Natural killer cell (primary cell): ENCODE measurements at regions not wholly inside any gene's neighbourhood (a gene's known extent, or its start where the extent isn't known, plus 50 kb on each side); places are given as distances from the start of the nearest gene placed in this dataset.

Experiments
- ATAC-seq, 3 donors: fragments of 150-1000 bp in 2 of 3; fragments of 200-7000 bp in 1 of 3; cut with Tn5 transposase; 1 replicate in 1 of 3; 2 replicates in 2 of 3; pipeline ENCODE4 v1.10.0; 2021; ENCODE audit warnings: mild to moderate bottlenecking in 2 of 3, moderate library complexity in 2 of 3
- DNase-seq, 2 donors: peaks; one replicate each; pipeline versions ENCODE4 v3.0.0 to v3.0.0-alpha.2; 2013 to 2021; ENCODE audit warnings: mixed read lengths in 1 of 2
- H3K27ac ChIP-seq: one replicate; pipeline ENCODE4 v1.5.1; 2013; ENCODE audit warnings: mild to moderate bottlenecking, low read length
- H3K27me3 ChIP-seq: one replicate; pipeline ENCODE4 v1.6.1; 2013; ENCODE audit warnings: low read length; ENCODE audit not compliant: control insufficient read depth, insufficient read depth
- H3K36me3 ChIP-seq: one replicate; pipeline ENCODE4 v1.6.1; 2013; ENCODE audit warnings: low read length; ENCODE audit not compliant: control insufficient read depth, insufficient read depth
- H3K4me1 ChIP-seq: one replicate; pipeline ENCODE4 v1.6.1; 2013; ENCODE audit warnings: low read length; ENCODE audit not compliant: control insufficient read depth, insufficient read depth
- H3K4me3 ChIP-seq: one replicate; pipeline ENCODE4 v1.5.1; 2013; ENCODE audit warnings: low read length
- H3K9me3 ChIP-seq: one replicate; pipeline ENCODE4 v1.6.1; 2013; ENCODE audit warnings: low read length; ENCODE audit not compliant: control insufficient read depth, insufficient read depth
- H3K27ac Mint-ChIP-seq, 2 donors: one replicate each; pipeline ENCODE4 v1.8.0; 2022; ENCODE audit warnings: mild to moderate bottlenecking in 2 of 2, mixed read lengths in 2 of 2, moderate library complexity in 1 of 2
- H3K27me3 Mint-ChIP-seq, 2 donors: one replicate each; pipeline ENCODE4 v1.8.0; 2022; ENCODE audit warnings: low read depth in 2 of 2, mixed read lengths in 2 of 2
- H3K36me3 Mint-ChIP-seq: one replicate; pipeline ENCODE4 v1.8.0; 2022; ENCODE audit warnings: mixed read lengths
- H3K4me1 Mint-ChIP-seq, 2 donors: one replicate each; pipeline ENCODE4 v1.8.0; 2022; ENCODE audit warnings: mixed read lengths in 2 of 2
- H3K4me3 Mint-ChIP-seq: one replicate; pipeline ENCODE4 v1.8.0; 2022; ENCODE audit warnings: mild to moderate bottlenecking, moderate library complexity, mixed read lengths
- H3K9me3 Mint-ChIP-seq, 2 donors: one replicate each; pipeline ENCODE4 v1.8.0; 2022; ENCODE audit warnings: mixed read lengths in 2 of 2
- CTCF ChIP-seq: fragments of 200-600 bp; IDR thresholded peaks from one replicate; pipeline ENCODE4 v1.8.0; 2022; ENCODE audit warnings: antibody characterized with exemption
- WGBS: methylation state at CpG from one replicate; pipeline ENCODE4 v1.1.7; 2013; ENCODE audit warnings: missing lambda C conversion rate; ENCODE audit not compliant: insufficient coverage; 5-methylcytosine and 5-hydroxymethylcytosine counted together
- intact Hi-C: fragments of 100-400 bp; cut with micrococcal nuclease; formaldehyde crosslinking; loops from one replicate; pipeline ENCODE4 v1.14.2; 2022

DNA sequence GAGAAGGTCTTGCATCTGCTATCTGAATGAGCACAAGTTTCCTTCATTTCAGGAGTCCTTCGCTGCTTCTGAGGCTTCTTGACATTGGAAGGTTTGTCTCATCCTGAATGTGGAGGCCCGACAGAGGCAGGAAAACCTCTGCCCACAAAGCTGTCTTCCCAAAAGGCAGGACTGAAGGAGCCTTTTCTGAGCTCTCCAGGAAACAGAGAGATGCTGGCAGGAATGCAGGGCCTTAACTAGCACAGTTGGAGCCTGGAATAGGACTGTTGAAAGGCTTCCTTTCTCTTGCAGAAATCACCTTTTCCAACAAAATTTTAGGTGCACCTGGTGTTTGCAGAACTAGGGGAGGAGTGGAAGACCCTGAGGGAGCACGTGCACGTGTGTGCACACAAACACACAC, 637.4 kb upstream of the MKI67 start:
- no peak overlapping the region for H3K4me3 Mint-ChIP-seq
- Histone ChIP-seq H3K4me1 (no peaks in the 10 kb centered on the region), H3K27me3 (no peaks in the 10 kb centered on the region), H3K27ac (no peak overlapping the region), H3K36me3 (no peaks in the 10 kb centered on the region), H3K4me3 (no peak overlapping the region), H3K9me3 (no peaks in the 10 kb centered on the region)
- H3K4me1 Mint-ChIP-seq: no peaks in the 10 kb centered on the region
- no peaks in the 10 kb centered on the region for H3K9me3 Mint-ChIP-seq
- no peak overlapping the region for H3K27ac Mint-ChIP-seq
- H3K36me3 Mint-ChIP-seq: no peaks in the 10 kb centered on the region
- intact Hi-C loops: no loop called here
- H3K27me3 Mint-ChIP-seq: no peaks in the 10 kb centered on the region
- no peak for ATAC-seq
- TF ChIP-seq CTCF: no peak
- WGBS: 51% methylated on average over 2 of the region's 4 CpGs
- no peak for DNase-seq

GRCh38 chr10:128764190-128764589, 638.0 kb upstream of the MKI67 start:
- Histone ChIP-seq H3K4me1 (no peaks in the 10 kb centered on the region), H3K4me3 (no peak overlapping the region), H3K27me3 (no peaks in the 10 kb centered on the region), H3K36me3 (no peaks in the 10 kb centered on the region), H3K27ac (no peak overlapping the region), H3K9me3 (no peaks in the 10 kb centered on the region)
- H3K4me3 Mint-ChIP-seq: no peak overlapping the region
- no peaks in the 10 kb centered on the region for H3K9me3 Mint-ChIP-seq
- ATAC-seq (no peak), DNase-seq (no peak)
- intact Hi-C loops: no loop called here
- H3K36me3 Mint-ChIP-seq: no peaks in the 10 kb centered on the region
- no peak overlapping the region for H3K27ac Mint-ChIP-seq
- H3K4me1 Mint-ChIP-seq: no peaks in the 10 kb centered on the region
- no peaks in the 10 kb centered on the region for H3K27me3 Mint-ChIP-seq
- 84% methylated on average over 10 of the region's 11 CpGs for WGBS
- no peak for TF ChIP-seq CTCF

DNA sequence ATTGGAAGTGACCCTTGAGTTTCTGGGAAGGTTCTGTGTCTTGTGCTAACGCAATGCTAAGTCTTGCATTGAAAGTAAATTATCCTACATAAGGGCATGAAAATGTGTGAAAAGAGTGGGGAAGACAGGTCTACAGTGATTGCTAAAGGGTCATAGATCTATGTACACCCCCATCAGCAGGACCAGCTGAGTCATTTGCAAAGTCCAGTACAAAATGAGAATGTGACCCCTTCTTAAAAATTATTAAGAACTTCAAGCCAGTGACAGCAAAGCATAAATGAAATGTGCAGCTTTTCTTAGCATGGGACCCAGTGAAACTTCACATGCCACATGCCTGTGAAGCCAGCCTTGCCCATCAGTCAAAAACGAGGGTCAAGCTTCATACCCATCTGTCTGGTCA, 640.7 kb upstream of the MKI67 start:
- no peak for DNase-seq
- Histone ChIP-seq H3K36me3 (no peaks in the 10 kb centered on the region), H3K27me3 (no peaks in the 10 kb centered on the region), H3K27ac (no peak overlapping the region), H3K4me1 (no peaks in the 10 kb centered on the region), H3K9me3 (no peaks in the 10 kb centered on the region), H3K4me3 (no peak overlapping the region)
- Mint-ChIP-seq H3K4me3 (no peak overlapping the region), H3K27ac (no peak overlapping the region), H3K4me1 (no peaks in the 10 kb centered on the region), H3K9me3 (no peaks in the 10 kb centered on the region), H3K27me3 (peaks cover 0 to under 1% of the 10 kb centered on the region in 2 donors), H3K36me3 (no peaks in the 10 kb centered on the region)
- TF ChIP-seq CTCF: no peak
- intact Hi-C loops: no loop called here
- no peak for ATAC-seq
- WGBS: 80% methylated on average over 2 of the region's 2 CpGs

DNA sequence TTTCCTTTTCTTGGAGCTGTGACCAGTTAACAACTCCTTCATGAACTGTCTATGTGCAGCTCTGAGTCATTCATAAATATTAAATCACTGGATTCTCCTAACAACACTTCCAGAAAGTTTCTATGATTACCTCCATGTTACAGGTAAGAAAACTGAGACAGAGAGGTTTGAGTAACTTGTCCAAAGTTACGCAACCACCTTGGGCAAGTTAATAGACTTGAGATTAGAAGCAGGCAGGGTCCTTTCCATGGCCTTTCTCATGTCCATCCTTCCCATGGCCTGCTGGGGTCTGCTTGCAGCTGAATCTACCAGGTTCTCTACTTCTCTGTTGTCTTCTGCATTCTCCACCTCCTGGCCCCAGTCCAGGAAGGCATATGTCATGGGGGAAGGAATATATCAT, 648.8 kb upstream of the MKI67 start:
- Histone ChIP-seq H3K27me3 (no peaks in the 10 kb centered on the region), H3K4me1 (no peaks in the 10 kb centered on the region), H3K4me3 (no peak overlapping the region), H3K9me3 (no peaks in the 10 kb centered on the region), H3K27ac (no peak overlapping the region), H3K36me3 (no peaks in the 10 kb centered on the region)
- H3K27ac Mint-ChIP-seq: no peak overlapping the region
- no peaks in the 10 kb centered on the region for H3K9me3 Mint-ChIP-seq
- H3K36me3 Mint-ChIP-seq: no peaks in the 10 kb centered on the region
- DNase-seq (no peak), ATAC-seq (no peak)
- TF ChIP-seq CTCF: no peak
- H3K4me3 Mint-ChIP-seq: no peak overlapping the region
- peaks cover 6 to 7% of the 10 kb centered on the region in 2 donors for H3K27me3 Mint-ChIP-seq
- intact Hi-C loops: no loop called here
- WGBS: 100% methylated on average over 1 of the region's 1 CpG
- no peaks in the 10 kb centered on the region for H3K4me1 Mint-ChIP-seq
